H1 (cell line): ENCODE measurements at regions not wholly inside any gene's neighbourhood (a gene's known extent, or its start where the extent isn't known, plus 50 kb on each side); places are given as distances from the start of the nearest gene placed in this dataset.

Experiments
- CTCF ChIA-PET: fragments of 300-600 bp; sonication (Branson Sonifier 250); formaldehyde crosslinking; loops from one replicate; lab custom pipeline; 2021; ENCODE audit not compliant: partially characterized antibody; lab: Charles Lee
- POLR2A ChIA-PET: fragments of 300-600 bp; sonication (Branson Sonifier 250); formaldehyde crosslinking; loops from one replicate; lab custom pipeline; 2021; ENCODE audit warnings: inconsistent platforms; ENCODE audit not compliant: partially characterized antibody; lab: Charles Lee
- DNase-seq, 2 experiments: peaks; one replicate each; pipeline versions ENCODE4 v3.0.0 to v3.0.0-alpha.2; 2010 to 2022; ENCODE audit warnings: low spot score in 2 of 2, low read depth in 1 of 2, mixed read lengths in 1 of 2
- FAIRE-seq: peaks from 2 replicates; lab custom pipeline; 2011; peaks lifted over from hg19 to GRCh38; lab: Jason Lieb, UNC
- H2AFZ ChIP-seq: 2 replicates; pipeline ENCODE4 v1.8.1; 2012; ENCODE audit warnings: low read length, inconsistent platforms
- H2AK5ac ChIP-seq: 2 replicates; pipeline ENCODE4 v1.6.1; 2013; ENCODE audit warnings: low read depth, low read length
- H2BK120ac ChIP-seq: replicated peaks from 2 replicates; pipeline ENCODE3; 2013; ENCODE audit warnings: low read depth, low read length, inconsistent platforms
- H2BK12ac ChIP-seq: 2 replicates; pipeline ENCODE4 v1.6.1; 2013; ENCODE audit warnings: low read depth, low read length
- H2BK15ac ChIP-seq: 2 replicates; pipeline ENCODE4 v1.6.1; 2013; ENCODE audit warnings: low read length
- H2BK20ac ChIP-seq: 2 replicates; pipeline ENCODE4 v1.6.1; 2013; ENCODE audit warnings: low read length
- H2BK5ac ChIP-seq: 2 replicates; pipeline ENCODE4 v1.6.1; 2013; ENCODE audit warnings: low read depth, low read length
- H3K14ac ChIP-seq: 2 replicates; pipeline ENCODE4 v1.6.1; 2013; ENCODE audit warnings: inconsistent platforms; ENCODE audit not compliant: insufficient read length
- H3K18ac ChIP-seq: 2 replicates; pipeline ENCODE4 v1.6.1; 2013; ENCODE audit warnings: low read length; ENCODE audit errors: extremely low read depth
- H3K23ac ChIP-seq: 2 replicates; pipeline ENCODE4 v1.6.1; 2013; ENCODE audit warnings: inconsistent platforms; ENCODE audit not compliant: insufficient read length
- H3K23me2 ChIP-seq: 2 replicates; pipeline ENCODE4 v1.6.1; 2013; ENCODE audit warnings: low read depth, low read length
- H3K27ac ChIP-seq: 2 replicates; pipeline ENCODE4 v1.6.1; 2011; ENCODE audit warnings: low read depth, low read length, inconsistent platforms
- H3K27me3 ChIP-seq, 4 experiments: replicated peaks in 1 of 4; 1 replicate in 1 of 4; 2 replicates in 3 of 4; pipeline versions ENCODE4 v1.6.1 to v1.8.1; 2011 to 2013; ENCODE audit warnings: low read length in 3 of 4, mild to moderate bottlenecking in 3 of 4, inconsistent platforms in 2 of 4, mixed read lengths in 2 of 4, moderate library complexity in 1 of 4; ENCODE audit not compliant: control insufficient read depth in 3 of 4, insufficient read depth in 3 of 4; ENCODE audit errors: extremely low read depth in 1 of 4
- H3K36me3 ChIP-seq, 4 experiments: 2 replicates each; pipeline versions ENCODE4 v1.6.1 to v1.8.1; 2011 to 2013; ENCODE audit warnings: mild to moderate bottlenecking in 4 of 4, low read length in 3 of 4, moderate library complexity in 2 of 4, control low read depth in 1 of 4, inconsistent platforms in 1 of 4; ENCODE audit not compliant: insufficient read depth in 4 of 4, control insufficient read depth in 2 of 4
- H3K4ac ChIP-seq: replicated peaks from 2 replicates; pipeline ENCODE3; 2013; ENCODE audit warnings: low read length, low read depth, mixed read lengths, inconsistent platforms; ENCODE audit not compliant: insufficient read length
- H3K4me1 ChIP-seq, 4 experiments: replicated peaks in 1 of 4; 1 replicate in 1 of 4; 2 replicates in 3 of 4; pipeline versions ENCODE4 v1.6.1 to v1.8.1; 2011 to 2013; ENCODE audit warnings: low read length in 3 of 4, inconsistent platforms in 2 of 4, mixed read lengths in 1 of 4; ENCODE audit not compliant: insufficient read depth in 4 of 4, control insufficient read depth in 3 of 4
- H3K4me2 ChIP-seq, 2 experiments: 2 replicates each; pipeline versions ENCODE4 v1.6.1 to v1.8.1; 2011 to 2013; ENCODE audit warnings: low read depth in 2 of 2, low read length in 2 of 2, control low read depth in 1 of 2, inconsistent platforms in 1 of 2, mild to moderate bottlenecking in 1 of 2; ENCODE audit not compliant: insufficient read depth in 1 of 2
- H3K4me3 ChIP-seq, 4 experiments: fragments of 200-600, 300-600 bp in 1 of 4; sonication (generic), shearing (Covaris generic), sonication (Bioruptor Twin) in 1 of 4; 2 replicates each; pipeline versions ENCODE4 v1.5.1 to v1.8.1; 2011 to 2016; ENCODE audit warnings: low read length in 4 of 4, low read depth in 3 of 4, control low read depth in 2 of 4, inconsistent platforms in 2 of 4, mild to moderate bottlenecking in 2 of 4, mixed read lengths in 1 of 4, moderate library complexity in 1 of 4; ENCODE audit not compliant: insufficient read depth in 2 of 4; ENCODE audit errors: extremely low read depth in 1 of 4
- H3K56ac ChIP-seq: replicated peaks from 2 replicates; pipeline ENCODE3; 2013; ENCODE audit warnings: low read depth, mild to moderate bottlenecking, mixed read lengths, low read length, inconsistent platforms; ENCODE audit not compliant: insufficient read length
- H3K79me1 ChIP-seq: 2 replicates; pipeline ENCODE4 v1.6.1; 2013; ENCODE audit warnings: low read depth, low read length, control low read depth
- H3K79me2 ChIP-seq, 2 experiments: 2 replicates each; pipeline versions ENCODE4 v1.6.1 to v1.8.1; 2012 to 2013; ENCODE audit warnings: low read length in 2 of 2, mild to moderate bottlenecking in 2 of 2, inconsistent platforms in 1 of 2; ENCODE audit not compliant: insufficient read depth in 2 of 2, control insufficient read depth in 1 of 2
- H3K9ac ChIP-seq, 4 experiments: replicated peaks in 1 of 4; 1 replicate in 1 of 4; 2 replicates in 3 of 4; pipeline versions ENCODE4 v1.6.1 to v1.8.1; 2011 to 2013; ENCODE audit warnings: low read depth in 3 of 4, low read length in 3 of 4, control low read depth in 2 of 4, mild to moderate bottlenecking in 2 of 4, moderate library complexity in 2 of 4, inconsistent platforms in 1 of 4; ENCODE audit errors: extremely low read depth in 1 of 4
- H3K9me3 ChIP-seq, 2 experiments: 2 replicates each; pipeline versions ENCODE4 v1.6.1 to v1.8.1; 2012 to 2013; ENCODE audit warnings: mild to moderate bottlenecking in 2 of 2, moderate library complexity in 2 of 2, control low read depth in 1 of 2, inconsistent platforms in 1 of 2, low read depth in 1 of 2, low read length in 1 of 2, mixed read lengths in 1 of 2; ENCODE audit not compliant: insufficient read depth in 2 of 2
- H4K20me1 ChIP-seq, 2 experiments: replicated peaks in 1 of 2; 2 replicates each; pipeline versions ENCODE3 to v1.8.1; 2011 to 2013; ENCODE audit warnings: inconsistent platforms in 2 of 2, low read length in 2 of 2, mild to moderate bottlenecking in 1 of 2; ENCODE audit not compliant: insufficient read depth in 2 of 2, control insufficient read depth in 1 of 2
- H4K5ac ChIP-seq: 2 replicates; pipeline ENCODE4 v1.6.1; 2013; ENCODE audit warnings: low read length, low read depth, mixed read lengths, inconsistent platforms; ENCODE audit not compliant: insufficient read length
- H4K8ac ChIP-seq: 2 replicates; pipeline ENCODE4 v1.8.0; 2013; ENCODE audit warnings: mild to moderate bottlenecking, moderate library complexity, low read length, inconsistent platforms; ENCODE audit not compliant: insufficient read depth; ENCODE audit errors: extremely low read depth
- H4K91ac ChIP-seq: replicated peaks from 2 replicates; pipeline ENCODE3; 2013; ENCODE audit warnings: low read length, mixed read lengths, inconsistent platforms; ENCODE audit not compliant: insufficient read length
- RFX5 ChIP-seq: IDR thresholded peaks from 2 replicates; pipeline ENCODE4 v1.6.1; 2011; ENCODE audit warnings: low read depth, low read length, improper control_type of control experiment, borderline replicate concordance
- RNF2 ChIP-seq: fragments of 200-900, 300-1000 bp; sonication (generic); IDR thresholded peaks from 2 replicates; pipeline ENCODE4 v1.7.1; 2016; ENCODE audit warnings: borderline replicate concordance, low read depth, mild to moderate bottlenecking, antibody characterized with exemption, low read length; ENCODE audit not compliant: poor library complexity, severe bottlenecking; ENCODE audit errors: missing control alignments

DNA sequence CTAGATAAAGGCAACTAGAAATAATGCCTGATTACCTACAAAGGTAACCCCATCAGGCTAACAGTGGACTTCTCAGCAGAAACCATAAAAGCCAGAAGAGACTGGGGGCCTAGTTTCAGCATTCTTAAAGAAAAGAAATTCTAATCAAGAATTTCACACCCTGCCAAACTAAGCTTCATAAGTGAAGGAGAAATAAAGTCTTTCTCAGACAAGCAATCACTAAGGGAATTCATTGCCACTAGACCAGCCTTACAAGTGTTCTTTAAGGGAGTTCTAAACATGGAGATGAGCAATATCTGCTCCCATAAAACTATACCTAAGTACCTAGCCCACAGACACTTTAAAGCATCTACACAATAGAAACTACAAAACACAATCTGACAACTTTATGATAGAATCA, 823.5 kb downstream of the PCDH17 start:
- H4K20me1 ChIP-seq = no peaks in the 10 kb centered on the region
- no peaks in the 10 kb centered on the region for H3K4me1 ChIP-seq
- no peaks in the 10 kb centered on the region for H3K23me2 ChIP-seq
- no peak overlapping the region for H3K9ac ChIP-seq
- H3K23ac ChIP-seq = no peak overlapping the region
- H3K79me1 ChIP-seq = no peaks in the 10 kb centered on the region
- no peak overlapping the region for H3K4me2 ChIP-seq
- H3K27ac ChIP-seq = no peak overlapping the region
- no peak overlapping the region for H3K18ac ChIP-seq
- ChIA-PET CTCF (no interaction called here), POLR2A (no interaction called here)
- H2BK12ac ChIP-seq = no peak overlapping the region
- H3K79me2 ChIP-seq = no peaks in the 10 kb centered on the region
- H4K91ac ChIP-seq = no peak overlapping the region
- H3K56ac ChIP-seq = no peak overlapping the region
- no peak for TF ChIP-seq RNF2
- no peak for TF ChIP-seq RFX5
- no peaks in the 10 kb centered on the region for H3K36me3 ChIP-seq
- no peak overlapping the region for H4K5ac ChIP-seq
- FAIRE-seq = no peak
- H3K9me3 ChIP-seq = no peaks in the 10 kb centered on the region
- no peak overlapping the region for H2AK5ac ChIP-seq
- no peak overlapping the region for H2BK15ac ChIP-seq
- no peak overlapping the region for H2BK120ac ChIP-seq
- H3K14ac ChIP-seq = no peak overlapping the region
- H3K27me3 ChIP-seq = no peaks in the 10 kb centered on the region
- no peak overlapping the region for H3K4ac ChIP-seq
- H4K8ac ChIP-seq = no peak overlapping the region
- no peak overlapping the region for H2BK20ac ChIP-seq
- DNase-seq = no peak
- H2AFZ ChIP-seq = no peak overlapping the region
- H3K4me3 ChIP-seq = no peak overlapping the region
- no peak overlapping the region for H2BK5ac ChIP-seq
